ENCODE measurements at regions not wholly inside any gene's neighbourhood (a gene's known extent, or its start where the extent isn't known, plus 50 kb on each side); places are given as distances from the start of the nearest gene placed in this dataset.

- FAIRE-seq (no peak), DNase-seq (ENCODE audit: insufficient read length, low spot score) (no peak)
- TF ChIP-seq POLR2A (IDR thresholded peaks at IDR 0.05; ENCODE audit: low read depth, low read length): no peak
- no peak for TF ChIP-seq PAX5 (IDR thresholded peaks at IDR 0.05; ENCODE audit: insufficient read depth, low read length, severe bottlenecking)
- TF ChIP-seq POU2F2 (IDR thresholded peaks at IDR 0.05; ENCODE audit: low read depth, low read length): no peak
- TF ChIP-seq TAF1 (IDR thresholded peaks at IDR 0.05; ENCODE audit: low read depth, low read length): no peak
- TF ChIP-seq SPI1 (IDR thresholded peaks at IDR 0.05; ENCODE audit: low read depth, low read length): no peak
- TF ChIP-seq POLR2AphosphoS5 (IDR thresholded peaks at IDR 0.05; ENCODE audit: low read depth, low read length): no peak
Observed at GRCh38 chr1:163706915-163707314, 385.2 kb downstream of the NUF2 start.

GRCh38 chr1:163709636-163710035, 387.9 kb downstream of the NUF2 start:
- no peak for TF ChIP-seq POLR2A (IDR thresholded peaks at IDR 0.05; ENCODE audit: low read depth, low read length)
- DNase-seq (ENCODE audit: insufficient read length, low spot score) (no peak), FAIRE-seq (no peak)

GRCh38 chr1:163712321-163712720, 390.6 kb downstream of the NUF2 start:
- no peak for DNase-seq (ENCODE audit: insufficient read length, low spot score)
- no peak for TF ChIP-seq SPI1 (IDR thresholded peaks at IDR 0.05; ENCODE audit: low read depth, low read length)
- no peak for FAIRE-seq

GRCh38 chr1:163720294-163720693, 398.5 kb downstream of the NUF2 start:
- DNase-seq (ENCODE audit: insufficient read length, low spot score) (no peak), FAIRE-seq (no peak)
- TF ChIP-seq POU2F2 (IDR thresholded peaks at IDR 0.05; ENCODE audit: low read depth, low read length) (no peak), PAX5 (IDR thresholded peaks at IDR 0.05; ENCODE audit: insufficient read depth, low read length, severe bottlenecking) (no peak), POLR2AphosphoS5 (IDR thresholded peaks at IDR 0.05; ENCODE audit: low read depth, low read length) (no peak), POLR2A (IDR thresholded peaks at IDR 0.05; ENCODE audit: low read depth, low read length) (no peak), TAF1 (IDR thresholded peaks at IDR 0.05; ENCODE audit: low read depth, low read length) (no peak), SPI1 (IDR thresholded peaks at IDR 0.05; ENCODE audit: low read depth, low read length) (no peak)

- no peak for FAIRE-seq
- TF ChIP-seq SPI1 (IDR thresholded peaks at IDR 0.05; ENCODE audit: low read depth, low read length) (no peak), PAX5 (IDR thresholded peaks at IDR 0.05; ENCODE audit: insufficient read depth, low read length, severe bottlenecking) (no peak), POU2F2 (IDR thresholded peaks at IDR 0.05; ENCODE audit: low read depth, low read length) (no peak), POLR2AphosphoS5 (IDR thresholded peaks at IDR 0.05; ENCODE audit: low read depth, low read length) (no peak), POLR2A (IDR thresholded peaks at IDR 0.05; ENCODE audit: low read depth, low read length) (no peak), TAF1 (IDR thresholded peaks at IDR 0.05; ENCODE audit: low read depth, low read length) (no peak)
- DNase-seq (ENCODE audit: insufficient read length, low spot score): no peak
Observed at GRCh38 chr1:163725551-163725950, 403.8 kb downstream of the NUF2 start.

GRCh38 chr1:163730411-163730821, 408.7 kb downstream of the NUF2 start:
- TF ChIP-seq POLR2AphosphoS5 (IDR thresholded peaks at IDR 0.05; ENCODE audit: low read depth, low read length) (no peak), TAF1 (IDR thresholded peaks at IDR 0.05; ENCODE audit: low read depth, low read length) (no peak), PAX5 (IDR thresholded peaks at IDR 0.05; ENCODE audit: insufficient read depth, low read length, severe bottlenecking) (no peak), POLR2A (IDR thresholded peaks at IDR 0.05; ENCODE audit: low read depth, low read length) (no peak), SPI1 (IDR thresholded peaks at IDR 0.05; ENCODE audit: low read depth, low read length) (no peak)
- DNase-seq (ENCODE audit: insufficient read length, low spot score): no peak
- FAIRE-seq: no peak

GRCh38 chr1:163737261-163737660, 415.5 kb downstream of the NUF2 start:
- TF ChIP-seq POU2F2 (IDR thresholded peaks at IDR 0.05; ENCODE audit: low read depth, low read length) (no peak), SPI1 (IDR thresholded peaks at IDR 0.05; ENCODE audit: low read depth, low read length) (no peak), POLR2AphosphoS5 (IDR thresholded peaks at IDR 0.05; ENCODE audit: low read depth, low read length) (no peak), TAF1 (IDR thresholded peaks at IDR 0.05; ENCODE audit: low read depth, low read length) (no peak), PAX5 (IDR thresholded peaks at IDR 0.05; ENCODE audit: insufficient read depth, low read length, severe bottlenecking) (no peak), POLR2A (IDR thresholded peaks at IDR 0.05; ENCODE audit: low read depth, low read length) (no peak)
- no peak for DNase-seq (ENCODE audit: insufficient read length, low spot score)
- no peak for FAIRE-seq

GRCh38 chr1:163744301-163744887, 422.6 kb downstream of the NUF2 start:
- DNase-seq (ENCODE audit: insufficient read length, low spot score) (no peak), FAIRE-seq (no peak)
- no peak for TF ChIP-seq POU2F2 (IDR thresholded peaks at IDR 0.05; ENCODE audit: low read depth, low read length)
- no peak for TF ChIP-seq POLR2AphosphoS5 (IDR thresholded peaks at IDR 0.05; ENCODE audit: low read depth, low read length)
- no peak for TF ChIP-seq SPI1 (IDR thresholded peaks at IDR 0.05; ENCODE audit: low read depth, low read length)
- no peak for TF ChIP-seq PAX5 (IDR thresholded peaks at IDR 0.05; ENCODE audit: insufficient read depth, low read length, severe bottlenecking)
- no peak for TF ChIP-seq POLR2A (IDR thresholded peaks at IDR 0.05; ENCODE audit: low read depth, low read length)
- TF ChIP-seq TAF1 (IDR thresholded peaks at IDR 0.05; ENCODE audit: low read depth, low read length): no peak

GRCh38 chr1:163745204-163745603, 423.4 kb downstream of the NUF2 start:
- FAIRE-seq (no peak), DNase-seq (ENCODE audit: insufficient read length, low spot score) (no peak)
- TF ChIP-seq POLR2AphosphoS5 (IDR thresholded peaks at IDR 0.05; ENCODE audit: low read depth, low read length): no peak

- no peak for FAIRE-seq
- TF ChIP-seq POLR2AphosphoS5 (IDR thresholded peaks at IDR 0.05; ENCODE audit: low read depth, low read length): no peak
- TF ChIP-seq POLR2A (IDR thresholded peaks at IDR 0.05; ENCODE audit: low read depth, low read length): no peak
- TF ChIP-seq PAX5 (IDR thresholded peaks at IDR 0.05; ENCODE audit: insufficient read depth, low read length, severe bottlenecking): no peak
- no peak for TF ChIP-seq SPI1 (IDR thresholded peaks at IDR 0.05; ENCODE audit: low read depth, low read length)
- no peak for TF ChIP-seq TAF1 (IDR thresholded peaks at IDR 0.05; ENCODE audit: low read depth, low read length)
- DNase-seq (ENCODE audit: insufficient read length, low spot score): no peak
Observed at GRCh38 chr1:163747261-163747660, 425.5 kb downstream of the NUF2 start.

- DNase-seq (ENCODE audit: insufficient read length, low spot score) (no peak), FAIRE-seq (no peak)
- TF ChIP-seq POLR2A (IDR thresholded peaks at IDR 0.05; ENCODE audit: low read depth, low read length): no peak
- TF ChIP-seq SPI1 (IDR thresholded peaks at IDR 0.05; ENCODE audit: low read depth, low read length): no peak
- TF ChIP-seq POLR2AphosphoS5 (IDR thresholded peaks at IDR 0.05; ENCODE audit: low read depth, low read length): no peak
- TF ChIP-seq TAF1 (IDR thresholded peaks at IDR 0.05; ENCODE audit: low read depth, low read length): no peak
- no peak for TF ChIP-seq POU2F2 (IDR thresholded peaks at IDR 0.05; ENCODE audit: low read depth, low read length)
- no peak for TF ChIP-seq PAX5 (IDR thresholded peaks at IDR 0.05; ENCODE audit: insufficient read depth, low read length, severe bottlenecking)
Observed at GRCh38 chr1:163747855-163748254, 426.1 kb downstream of the NUF2 start.
